ENCODE measurements at regions not wholly inside any gene's neighbourhood (a gene's known extent, or its start where the extent isn't known, plus 50 kb on each side); places are given as distances from the start of the nearest gene placed in this dataset.
A peak's percentile ranks its signal among the peaks of the same experiment; 100 is the strongest.

DNA sequence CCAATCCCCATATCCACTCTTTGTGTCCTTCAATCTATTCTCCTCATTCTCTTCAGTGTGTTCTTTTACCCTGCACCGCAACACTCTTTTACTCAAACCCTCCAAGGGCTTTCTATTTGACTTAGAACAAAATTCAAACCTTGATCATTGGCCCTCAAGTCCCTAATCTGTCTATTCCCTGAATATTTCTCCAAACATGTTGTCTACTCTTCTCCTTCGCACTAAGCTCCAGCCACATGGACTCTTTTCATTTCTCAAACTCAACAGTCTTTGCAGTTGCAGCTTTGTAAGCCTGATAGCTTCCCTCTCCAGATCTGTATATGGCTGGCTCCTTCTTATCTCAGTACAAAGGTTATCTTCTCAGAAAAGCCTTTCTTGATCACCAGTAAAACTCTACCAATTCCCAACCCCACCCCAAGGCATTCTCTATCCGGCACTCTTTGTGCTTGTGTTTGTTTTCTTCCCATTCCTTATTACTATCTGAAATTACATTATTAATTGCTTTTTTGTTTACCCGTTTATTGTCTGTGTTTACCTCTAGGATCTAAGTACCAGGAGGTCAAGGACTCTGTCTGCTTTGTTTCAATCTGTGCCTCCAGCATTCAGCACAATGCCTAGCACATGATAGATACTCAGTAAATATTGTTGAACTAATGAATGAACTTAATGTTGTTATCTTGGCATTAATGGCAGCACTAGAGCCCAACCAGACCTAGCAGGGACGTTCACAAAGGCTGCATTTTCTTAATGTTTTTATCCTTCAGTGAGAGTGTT lies 147.4 kb downstream of the BBOX1 start:
- no peak for DNase-seq

DNA sequence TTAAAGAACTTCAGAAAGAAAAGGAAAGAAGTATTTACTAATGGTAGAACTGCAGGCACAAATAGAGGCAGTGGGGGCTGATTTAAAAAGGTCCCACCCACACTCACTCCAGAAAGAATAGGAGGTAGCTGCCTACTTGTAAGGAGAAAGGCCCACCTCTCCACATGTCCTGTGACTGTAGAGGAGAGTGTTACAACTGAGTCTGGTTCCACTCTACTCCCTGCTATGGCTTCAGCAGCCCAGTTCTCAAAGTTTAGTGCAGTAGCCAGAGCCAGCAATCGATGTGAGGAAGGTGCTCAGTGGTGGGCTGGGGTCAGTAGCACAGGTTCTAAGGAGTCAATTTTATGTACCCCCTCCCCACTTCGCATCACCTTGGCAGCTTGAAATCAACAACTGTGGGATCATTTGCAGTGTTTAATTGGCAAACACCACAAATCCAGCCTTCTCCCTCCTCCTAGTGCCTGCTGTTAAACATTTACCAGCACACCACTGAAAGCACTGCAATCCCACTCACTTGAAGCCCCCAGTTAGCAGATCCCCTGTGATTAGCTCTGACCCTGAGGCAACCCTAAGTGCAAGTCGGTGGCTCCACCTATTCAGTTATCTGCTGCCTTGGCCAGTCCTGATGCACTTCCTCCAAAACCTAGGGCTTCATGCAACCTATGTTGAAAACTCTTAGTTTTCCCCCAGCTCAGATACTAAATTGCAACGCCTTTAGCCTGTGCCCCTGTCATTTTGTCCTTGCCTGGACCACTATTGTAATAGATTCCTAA lies 146.6 kb downstream of the BBOX1 start:
- no peak for DNase-seq

DNA sequence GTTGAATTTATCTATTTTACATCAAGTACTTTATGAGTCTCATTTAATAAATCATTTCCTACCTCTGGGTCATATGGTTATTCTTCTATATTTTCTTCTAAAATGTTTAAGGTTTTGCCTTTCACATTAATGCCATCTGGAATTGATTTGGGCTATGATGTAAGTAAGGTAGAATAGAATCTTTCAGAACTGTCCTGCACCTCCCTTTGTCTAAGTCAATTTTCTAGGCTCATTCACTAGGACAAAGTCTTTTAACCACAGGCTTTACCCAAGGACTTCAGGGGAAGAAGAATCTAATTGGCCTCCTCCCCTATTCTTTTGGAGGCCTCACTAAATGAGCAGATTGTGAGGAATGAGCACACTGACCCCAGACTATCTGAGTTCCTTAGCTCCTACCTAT lies 146.0 kb downstream of the BBOX1 start:
- no peak for DNase-seq

GRCh38 chr11:27184458-27185312 lies 144.1 kb downstream of the BBOX1 start:
- no peak for DNase-seq

DNA sequence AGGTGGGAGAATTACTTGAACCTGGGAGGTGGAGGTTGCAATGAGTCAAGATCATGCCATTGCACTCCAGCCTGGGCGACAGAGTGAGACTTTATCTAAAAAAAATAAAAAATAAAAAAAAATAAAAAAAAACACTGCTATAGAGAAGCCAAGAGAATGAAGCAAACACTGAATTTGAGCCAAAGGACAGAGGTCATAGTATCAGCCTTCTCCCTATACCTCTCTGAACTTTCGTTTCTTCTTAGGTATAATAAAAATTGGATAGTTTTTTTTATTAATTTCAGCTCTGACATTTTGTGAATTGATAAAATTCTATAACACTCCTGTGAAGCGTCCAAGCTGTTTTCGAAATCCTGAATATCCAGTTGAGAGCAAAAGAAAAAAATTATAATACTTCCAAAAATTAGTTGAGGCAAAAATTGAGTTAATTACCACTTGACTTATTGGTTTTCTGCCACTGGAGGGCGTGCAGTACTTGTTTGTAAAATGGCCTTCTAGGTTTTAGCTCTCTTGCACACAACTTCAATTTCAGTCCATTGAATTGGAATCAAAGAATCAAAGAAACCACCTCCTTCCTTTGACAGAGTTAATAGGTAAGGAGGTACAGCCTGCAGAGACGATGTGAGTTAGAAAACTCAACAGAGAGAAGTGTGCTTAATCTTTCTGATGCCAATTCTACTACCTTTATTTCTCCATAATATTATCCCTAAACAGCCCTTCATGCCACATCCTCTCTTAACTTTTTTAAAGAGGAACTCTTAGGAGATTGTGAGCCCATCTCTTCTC lies 143.2 kb downstream of the BBOX1 start:
- peak; percentile 64 for DNase-seq

DNA sequence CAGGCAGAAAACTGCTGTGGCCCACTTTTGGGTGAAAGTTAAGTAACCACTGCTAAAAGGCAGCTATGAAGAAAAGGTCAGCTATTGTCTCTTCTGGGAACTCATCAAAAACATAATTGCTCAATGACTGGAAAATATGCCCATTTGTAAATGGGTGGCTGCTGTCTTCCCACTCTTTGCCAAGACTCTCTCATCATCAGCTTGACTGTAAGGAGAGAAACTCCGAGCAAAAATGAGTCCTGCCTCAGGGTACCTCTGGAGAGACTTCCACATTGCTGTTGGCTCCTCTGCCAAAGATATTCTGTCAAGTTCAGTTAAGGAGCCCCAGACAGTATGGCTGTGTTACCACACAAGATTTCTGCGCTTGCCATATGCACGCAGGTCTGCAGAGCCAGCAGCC lies 138.7 kb downstream of the BBOX1 start:
- DNase-seq, result no peak

DNA sequence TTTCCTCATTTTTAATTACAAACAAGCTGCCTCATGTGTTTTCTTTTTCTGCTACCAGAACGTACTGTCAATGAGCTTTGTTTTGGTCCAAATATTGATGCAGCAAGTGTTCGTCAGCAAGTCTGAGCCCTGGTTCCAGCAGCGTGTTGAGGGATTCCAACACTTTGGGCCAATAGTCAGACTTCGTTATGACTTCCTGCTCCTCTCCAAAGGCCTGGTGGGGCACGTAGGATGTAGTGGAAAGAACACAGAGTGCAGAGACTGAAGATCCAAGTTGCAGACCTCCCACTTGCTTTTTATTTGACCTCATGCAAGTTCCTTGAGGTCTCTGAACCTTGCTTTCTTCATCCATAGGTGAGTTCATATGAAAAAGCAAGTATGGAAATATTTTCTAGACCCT lies 138.2 kb downstream of the BBOX1 start:
- DNase-seq, result no peak
